GM23338 (cell line): ENCODE measurements at regions not wholly inside any gene's neighbourhood (a gene's known extent, or its start where the extent isn't known, plus 50 kb on each side); places are given as distances from the start of the nearest gene placed in this dataset.

Source experiments
- ATAC-seq: fragments of 200-7000 bp; cut with Tn5 transposase; 3 replicates; pipeline ENCODE4 v1.9.1; 2020
- DNase-seq: peaks from one replicate; pipeline ENCODE4 v3.0.0-alpha.2; 2015; ENCODE audit warnings: low spot score
- H2AFZ ChIP-seq: fragments of 200-600 bp; sonication (generic); 2 replicates; pipeline ENCODE4 v1.8.0; 2016; ENCODE audit warnings: antibody characterized with exemption, mild to moderate bottlenecking, moderate library complexity
- H3F3A ChIP-seq: fragments of 200-600 bp; sonication (generic); replicated peaks from 2 replicates; pipeline ENCODE4 v1.8.0; 2017; ENCODE audit warnings: antibody characterized with exemption, mixed run types, low read depth
- H3K27ac ChIP-seq: fragments of 200-600 bp; sonication (generic); 2 replicates; pipeline ENCODE4 v1.6.1; 2016; ENCODE audit warnings: low read depth
- H3K27me3 ChIP-seq: fragments of 200-600 bp; sonication (generic); 2 replicates; pipeline ENCODE4 v1.8.0; 2016; ENCODE audit warnings: mild to moderate bottlenecking, mixed run types, moderate library complexity; ENCODE audit not compliant: insufficient read depth
- H3K36me3 ChIP-seq: fragments of 200-600 bp; sonication (generic); 2 replicates; pipeline ENCODE4 v1.8.0; 2016; ENCODE audit warnings: mild to moderate bottlenecking; ENCODE audit not compliant: insufficient read depth
- H3K4me1 ChIP-seq: fragments of 200-600 bp; sonication (generic); 2 replicates; pipeline ENCODE4 v1.8.0; 2016; ENCODE audit warnings: mild to moderate bottlenecking, moderate library complexity; ENCODE audit not compliant: insufficient read depth
- H3K4me2 ChIP-seq: fragments of 200-600 bp; sonication (generic); 2 replicates; pipeline ENCODE4 v1.7.1; 2017; ENCODE audit warnings: mixed run types
- H3K4me3 ChIP-seq: fragments of 200-600 bp; sonication (generic); 2 replicates; pipeline ENCODE4 v1.6.1; 2016; ENCODE audit warnings: mixed run types
- H3K79me2 ChIP-seq: fragments of 200-600 bp; sonication (generic); replicated peaks from 2 replicates; pipeline ENCODE4 v1.8.0; 2017; ENCODE audit warnings: mild to moderate bottlenecking; ENCODE audit not compliant: insufficient read depth
- H3K9me2 ChIP-seq: fragments of 200-600 bp; sonication (generic); 2 replicates; pipeline ENCODE4 v1.8.0; 2017; ENCODE audit not compliant: insufficient read depth
- H4K20me1 ChIP-seq: fragments of 200-600 bp; sonication (generic); replicated peaks from 2 replicates; pipeline ENCODE4 v1.8.0; 2017; ENCODE audit warnings: mild to moderate bottlenecking; ENCODE audit not compliant: insufficient read depth
- H3K27ac Mint-ChIP-seq: 2 replicates; pipeline ENCODE4 v1.8.0; 2020; ENCODE audit warnings: inconsistent platforms, mild to moderate bottlenecking, moderate library complexity, mixed read lengths
- H3K27me3 Mint-ChIP-seq: 3 replicates; pipeline ENCODE4 v1.8.0; 2022; ENCODE audit warnings: low read depth, mild to moderate bottlenecking, moderate library complexity, mixed read lengths, inconsistent platforms; ENCODE audit not compliant: insufficient read depth, poor library complexity
- H3K36me3 Mint-ChIP-seq: 3 replicates; pipeline ENCODE4 v1.8.0; 2021; ENCODE audit warnings: low read depth, mild to moderate bottlenecking, inconsistent platforms, moderate library complexity, mixed read lengths
- H3K4me1 Mint-ChIP-seq: 3 replicates; pipeline ENCODE4 v1.8.0; 2020; ENCODE audit warnings: mild to moderate bottlenecking, inconsistent platforms, mixed read lengths
- H3K4me3 Mint-ChIP-seq: 3 replicates; pipeline ENCODE4 v1.8.0; 2021; ENCODE audit warnings: moderate library complexity, mild to moderate bottlenecking, inconsistent platforms, mixed read lengths
- H3K9me3 Mint-ChIP-seq: 3 replicates; pipeline ENCODE4 v1.8.0; 2020; ENCODE audit warnings: moderate library complexity, mild to moderate bottlenecking, inconsistent platforms, mixed read lengths
- ETS1 ChIP-seq: IDR thresholded peaks from 2 replicates; pipeline ENCODE4 v1.6.1; 2016; ENCODE audit warnings: antibody characterized with exemption
- STAT1 ChIP-seq: IDR thresholded peaks from one replicate; pipeline ENCODE4 v1.6.1; 2016; ENCODE audit warnings: antibody characterized with exemption; ENCODE audit not compliant: unreplicated experiment
- ZNF331 ChIP-seq: fragments of 250-450 bp; sonication (Bioruptor Pico); IDR thresholded peaks from 2 replicates; pipeline ENCODE4 v1.5.0; 2020; ENCODE audit warnings: low read depth, mild to moderate bottlenecking, moderate library complexity
- ZNF462 ChIP-seq: fragments of 250-450 bp; sonication (Bioruptor Pico); IDR thresholded peaks from 2 replicates; pipeline ENCODE4 v1.5.0; 2020; ENCODE audit warnings: mild to moderate bottlenecking, moderate library complexity

GRCh38 chr1:87686136-87686495 is 357.4 kb downstream of the LMO4 start (continued):
- TF ChIP-seq ZNF462 (CRISPR knock-in tag): no peak

- H3K36me3 Mint-ChIP-seq: no peaks in the 10 kb centered on the region
- H3K4me1 Mint-ChIP-seq: peaks cover 48% of the 10 kb centered on the region
- H4K20me1 ChIP-seq: no peaks in the 10 kb centered on the region
- no peaks in the 10 kb centered on the region for H3K36me3 ChIP-seq
- peaks cover 22% of the 10 kb centered on the region; the same call in 1 of the 2 replicates for H3K27me3 ChIP-seq
- no peak overlapping the region for H3K27ac ChIP-seq
- peak overlapping the region; percentile 68 for H3K4me2 ChIP-seq
- TF ChIP-seq ETS1 (no peak), STAT1 (no peak), ZNF331 (CRISPR knock-in tag) (no peak)
- H3K9me3 Mint-ChIP-seq: no peaks in the 10 kb centered on the region
- no peaks in the 10 kb centered on the region for H3K79me2 ChIP-seq
- no peak overlapping the region for H3K4me3 Mint-ChIP-seq
- no peaks in the 10 kb centered on the region for H3F3A ChIP-seq
- no peak for ATAC-seq
- H3K9me2 ChIP-seq: no peaks in the 10 kb centered on the region
- H2AFZ ChIP-seq: peak overlapping the region; percentile 33; the same call in 1 of the 2 replicates
- peak overlapping the region; percentile 42; the same call in 1 of the 2 replicates for H3K4me3 ChIP-seq
- peaks cover 2% of the 10 kb centered on the region for H3K27me3 Mint-ChIP-seq
- DNase-seq: no peak
- H3K27ac Mint-ChIP-seq: no peak overlapping the region
- H3K4me1 ChIP-seq: peaks cover 40% of the 10 kb centered on the region
Measured at GRCh38 chr1:87686671-87687070, 358.0 kb downstream of the LMO4 start.
